Activated CD4-positive, alpha-beta T cell treated with anti-CD3 and anti-CD28 coated beads, Interleukin-2, amount 50 U/mL, for 4 hours (primary cell): ENCODE measurements at regions not wholly inside any gene's neighbourhood (a gene's known extent, or its start where the extent isn't known, plus 50 kb on each side); places are given as distances from the start of the nearest gene placed in this dataset.
"Not testable (repeated sequence)": the region's sequence is repeated elsewhere in the genome, so short reads cannot be mapped to it uniquely, and the experiment has no call there.

Experiments used
- DNase-seq, 2 experiments: peaks; one replicate each; pipeline ENCODE4 v3.0.0-alpha.2; 2020

DNA sequence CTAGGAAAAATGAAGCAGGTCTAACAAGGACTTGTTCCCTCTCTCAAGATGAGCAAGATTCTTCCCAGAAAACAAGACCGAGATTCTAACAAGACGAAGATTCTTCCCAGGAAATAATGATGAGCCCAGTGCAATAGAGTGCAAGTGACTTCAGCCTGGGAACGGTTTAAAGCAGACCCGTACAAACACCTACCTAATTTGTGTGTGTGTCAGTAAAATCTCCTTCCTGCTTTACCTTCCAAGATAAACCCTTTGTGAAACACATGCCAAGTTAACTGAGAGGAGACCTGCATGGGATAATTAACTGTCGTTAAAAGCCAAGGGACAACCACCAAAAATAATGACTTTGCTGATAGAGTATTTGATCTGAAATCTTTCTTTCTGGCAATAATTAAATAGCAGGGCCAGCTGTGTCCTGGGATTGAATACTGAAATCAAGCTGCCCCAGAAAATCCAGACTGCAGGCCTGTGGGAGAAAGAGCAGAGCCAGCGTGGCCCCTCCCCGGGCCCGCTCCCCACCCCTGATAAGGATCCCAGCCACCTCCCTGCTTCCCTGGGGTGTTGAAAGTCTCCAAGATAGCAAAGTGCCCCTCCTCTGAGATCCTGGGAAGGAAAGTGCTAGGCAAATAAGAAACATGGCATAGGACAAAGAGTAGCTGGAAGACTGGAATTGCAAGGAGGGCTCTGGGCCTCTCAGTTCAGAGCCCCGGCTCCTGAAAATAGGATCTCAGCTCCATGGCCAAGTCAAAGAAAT, 145.5 kb downstream of the CYP26B1 start:
- no peak for DNase-seq

DNA sequence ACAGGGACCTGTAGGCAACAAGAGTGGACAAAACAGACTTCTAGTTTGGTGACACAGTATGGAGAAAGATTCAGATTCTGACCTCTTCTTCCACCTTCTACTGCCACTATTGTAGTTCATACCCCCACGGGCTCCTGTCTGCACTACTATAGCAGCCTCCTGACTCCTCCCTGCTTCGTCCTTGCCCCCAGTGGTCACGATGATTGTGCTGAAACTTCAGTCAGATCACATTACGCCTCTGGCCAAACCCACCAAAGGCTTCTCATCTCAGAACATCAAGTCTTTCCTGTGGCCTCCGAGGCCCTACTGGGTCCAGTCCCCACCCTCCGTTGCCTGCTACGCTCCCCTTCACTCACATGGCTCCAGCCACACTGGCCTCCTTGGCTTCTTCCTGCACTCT, 147.6 kb downstream of the CYP26B1 start:
- no peak for DNase-seq

DNA sequence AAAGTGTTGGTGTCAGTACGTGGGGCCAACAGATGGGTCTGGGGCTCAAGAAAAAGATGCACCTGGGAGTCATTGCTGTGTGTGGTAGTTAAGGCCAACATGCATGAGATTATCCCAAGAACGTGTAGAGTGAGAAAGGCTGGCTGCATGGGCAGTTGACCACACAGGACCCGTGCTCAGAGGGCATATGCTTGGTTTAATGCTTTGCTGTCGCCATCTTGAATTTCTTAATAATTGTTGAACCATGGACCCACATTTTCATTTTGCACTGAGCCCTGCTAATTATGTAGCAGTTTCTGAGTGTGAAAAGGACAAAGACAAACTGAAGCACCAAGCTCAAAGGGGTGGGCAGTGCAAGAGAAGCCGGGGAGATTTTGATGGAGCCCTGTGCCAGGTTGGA, 148.1 kb downstream of the CYP26B1 start:
- DNase-seq, result no peak

DNA sequence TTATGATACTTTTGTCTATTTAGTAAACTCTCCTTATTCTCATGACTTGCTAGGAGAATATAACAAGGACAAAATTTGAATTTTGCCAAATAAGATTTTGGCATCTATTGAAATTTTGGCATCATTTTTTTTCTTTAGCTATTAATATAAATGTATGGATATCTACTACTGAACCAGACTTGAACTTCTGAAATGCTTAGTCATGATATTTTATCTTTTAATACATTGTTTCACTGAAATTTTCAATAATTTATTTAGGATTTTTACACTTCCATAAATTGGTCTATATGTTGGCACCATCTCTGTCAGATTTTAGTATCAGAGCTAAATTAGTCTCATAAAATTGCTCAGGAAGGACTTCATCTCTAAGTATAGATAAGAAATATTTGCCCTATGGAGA, 149.8 kb downstream of the CYP26B1 start:
- no peak for DNase-seq

DNA sequence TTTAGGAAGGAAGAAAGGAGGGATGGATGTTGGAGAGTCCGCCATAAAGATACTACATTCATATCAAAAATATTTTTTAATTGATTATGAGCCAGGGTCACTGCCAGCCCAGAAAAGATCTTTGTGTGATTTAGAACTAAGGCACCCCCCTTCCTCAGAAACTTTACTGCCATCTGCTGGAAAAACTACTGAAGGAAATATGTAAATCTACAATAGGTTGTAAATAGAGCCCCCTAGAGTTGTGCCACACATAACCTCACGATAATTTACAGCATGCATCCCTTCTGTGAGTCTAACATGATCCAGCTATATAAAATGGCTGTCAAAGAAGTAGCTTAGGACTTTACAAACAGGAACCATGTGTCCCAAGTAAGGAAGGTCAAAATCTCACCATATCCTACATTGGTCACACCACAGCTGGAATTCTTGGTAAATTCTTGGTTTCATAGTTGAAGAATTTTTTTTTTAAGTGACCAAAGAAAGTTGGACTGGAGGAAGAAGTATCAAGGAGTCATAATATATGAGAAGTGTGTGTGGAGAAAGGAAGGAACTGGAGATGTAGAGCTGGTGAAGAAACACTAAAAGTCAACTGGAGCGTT, 152.5 kb downstream of the CYP26B1 start:
- DNase-seq, result no peak

DNA sequence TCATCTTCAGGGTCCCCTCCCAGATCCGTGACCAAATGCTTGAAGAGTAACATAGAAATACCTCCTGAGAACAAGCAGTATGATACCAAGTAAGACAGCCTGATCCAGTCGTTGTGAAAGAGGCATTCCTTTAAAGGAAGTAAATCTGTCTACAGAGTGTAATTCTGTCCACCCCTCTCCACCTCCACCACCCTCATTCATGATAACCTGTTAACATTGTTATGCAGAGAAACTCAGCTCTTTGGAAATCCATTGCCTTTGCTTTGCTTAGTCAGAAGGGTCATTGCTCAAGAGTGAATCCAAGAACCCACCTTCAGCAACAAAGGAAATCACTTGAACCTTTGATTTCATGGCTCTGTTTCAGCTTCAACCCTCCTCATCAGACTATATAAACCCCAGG, 155.6 kb downstream of the CYP26B1 start:
- DNase-seq, result no peak

DNA sequence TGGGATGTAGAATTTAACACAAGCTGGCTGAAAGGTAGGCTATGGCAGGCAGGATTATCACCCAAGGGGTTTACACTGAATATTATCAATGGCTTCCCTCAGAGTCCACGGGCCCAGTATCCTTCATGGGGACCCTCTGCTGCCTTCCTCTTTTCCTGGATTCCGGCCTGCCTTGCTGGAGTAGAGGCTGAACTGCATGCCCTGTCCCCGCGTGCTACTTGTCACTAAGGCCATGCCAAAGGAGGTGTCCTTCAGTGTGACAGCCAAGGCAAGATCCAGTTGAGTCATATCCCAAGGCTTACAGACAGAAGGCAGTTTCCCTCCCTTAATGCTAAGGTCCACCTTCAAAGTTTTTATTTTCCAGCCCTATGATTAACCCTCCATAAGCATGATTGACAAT, 156.3 kb downstream of the CYP26B1 start:
- DNase-seq, result no peak

DNA sequence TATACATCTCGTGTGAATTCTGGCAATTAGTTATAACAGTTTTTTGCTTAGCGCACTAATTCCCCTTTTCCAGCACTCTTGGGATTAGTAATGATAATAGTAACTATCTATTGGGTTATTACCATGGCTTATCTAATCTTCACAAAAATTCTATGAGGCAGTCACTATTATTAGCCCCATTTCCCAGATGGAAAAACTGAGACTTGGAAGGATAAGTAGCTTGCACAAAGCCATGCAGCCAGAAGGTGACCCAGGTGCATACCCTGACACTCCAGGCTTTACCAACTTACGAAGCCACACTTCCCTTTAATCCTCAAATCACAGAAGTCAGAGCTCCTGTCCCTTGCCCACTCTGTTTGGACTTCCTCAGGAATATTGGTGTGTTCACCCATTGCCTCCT, 156.8 kb downstream of the CYP26B1 start:
- DNase-seq, result no peak

DNA sequence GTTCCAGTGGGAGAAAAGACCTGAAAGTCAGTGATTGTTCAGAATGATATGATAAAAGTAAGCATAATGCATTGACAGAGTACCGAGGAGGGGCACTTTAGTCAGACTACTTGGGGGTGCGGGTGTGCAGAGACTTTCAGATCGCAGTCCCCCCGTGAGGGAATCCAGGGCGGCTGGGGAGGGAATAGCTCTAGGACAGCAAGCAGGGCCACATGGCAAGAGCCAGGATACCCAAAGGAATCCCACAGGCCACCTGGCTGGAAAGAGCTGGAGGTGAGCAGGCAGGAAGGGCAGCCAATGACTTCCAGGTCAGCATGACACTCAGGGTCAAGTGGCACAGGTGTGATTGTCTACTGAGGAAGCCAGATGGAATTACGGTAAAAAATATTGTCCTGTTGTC, 157.5 kb downstream of the CYP26B1 start:
- no peak for DNase-seq

DNA sequence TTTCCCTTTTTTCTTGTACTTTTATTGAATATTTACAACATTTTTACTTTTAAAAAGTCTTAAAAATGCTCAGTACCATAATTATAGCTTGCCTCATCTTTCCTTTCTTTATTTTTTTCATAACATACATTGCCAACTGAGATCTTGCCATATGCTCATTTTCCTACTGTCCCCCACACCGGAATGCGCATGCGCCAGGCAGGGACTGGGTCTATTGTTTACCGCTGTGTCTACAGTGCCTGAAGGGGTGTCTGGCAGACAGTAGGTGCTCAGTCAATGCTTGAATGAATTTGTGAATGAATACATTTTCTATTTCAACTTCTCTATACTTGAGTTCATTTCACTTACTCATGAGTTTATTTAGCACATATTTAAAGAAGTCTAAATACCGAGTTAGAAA, 158.0 kb downstream of the CYP26B1 start:
- no peak for DNase-seq

DNA sequence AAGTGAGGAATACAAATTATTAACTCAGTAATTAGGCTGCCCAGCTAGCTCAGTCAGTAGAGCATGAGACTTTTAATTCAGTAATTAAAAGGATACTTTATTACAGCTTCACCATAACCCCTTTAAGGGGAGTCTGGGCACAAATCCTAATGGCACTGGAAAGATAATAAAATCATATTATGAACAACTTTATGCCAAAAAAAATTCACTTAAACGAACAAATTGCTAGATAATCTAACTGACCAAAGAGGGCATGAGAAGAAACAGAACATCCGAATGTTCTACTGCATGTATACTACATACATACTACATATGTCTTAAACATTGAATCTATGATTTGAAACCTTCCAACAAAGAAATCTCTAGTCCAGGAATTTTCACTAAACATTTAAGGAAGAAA, 159.5 kb downstream of the CYP26B1 start:
- no peak for DNase-seq

DNA sequence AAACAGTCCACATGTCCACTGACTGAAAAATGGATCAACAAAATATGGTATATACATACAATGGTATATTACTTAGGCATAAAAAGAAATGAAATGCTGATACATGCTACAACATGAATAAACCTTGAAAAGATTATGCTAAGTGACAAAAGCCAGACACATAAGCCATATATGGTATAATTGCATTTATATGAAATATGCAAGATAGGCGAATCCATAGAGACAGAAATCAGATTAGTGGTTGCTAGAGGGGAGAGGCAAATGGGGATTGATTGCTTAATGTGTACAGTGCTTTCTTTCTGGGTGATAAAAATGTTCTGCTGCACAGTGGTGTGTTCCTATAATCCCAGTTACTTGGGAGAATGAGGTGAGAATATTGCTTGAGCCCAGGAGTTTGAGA, 171.0 kb downstream of the CYP26B1 start:
- no peak for DNase-seq

DNA sequence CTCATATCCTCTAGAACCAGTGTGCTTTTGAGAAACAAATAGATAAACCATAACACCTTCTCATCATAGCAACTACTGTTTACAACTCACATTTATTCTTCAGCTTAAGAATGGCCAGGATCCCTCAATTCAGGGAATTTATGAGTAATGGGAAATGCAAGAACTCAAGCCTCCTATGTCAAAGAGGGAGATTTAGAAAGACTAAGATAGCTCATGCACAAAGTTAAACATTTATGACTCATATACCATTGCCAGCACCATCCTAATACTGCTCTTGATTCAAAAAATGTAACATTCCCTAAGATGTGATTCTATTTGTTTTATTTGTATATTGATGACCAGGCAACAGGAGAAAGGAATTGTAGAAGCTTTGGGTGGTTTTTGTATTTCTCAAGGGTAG, 172.8 kb downstream of the CYP26B1 start:
- DNase-seq, result no peak

DNA sequence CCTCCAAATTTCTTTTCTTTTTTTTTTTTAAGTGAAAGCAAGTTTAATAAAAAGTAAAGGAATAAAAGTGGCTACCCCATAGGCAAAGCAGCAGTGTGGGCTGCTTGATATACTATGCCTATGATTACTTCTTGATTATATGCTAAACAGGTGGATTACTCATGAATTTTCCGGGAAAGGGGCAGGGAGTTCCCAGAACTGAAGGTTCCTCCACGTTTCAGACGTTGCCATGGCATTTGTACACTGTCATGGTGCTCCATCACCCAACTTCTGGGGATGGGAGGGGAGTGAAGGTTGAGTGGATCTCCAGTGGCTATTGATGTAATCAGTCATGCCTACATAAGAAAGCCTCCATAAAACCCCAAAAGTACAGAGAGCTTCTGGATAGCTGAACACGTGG, 176.2 kb downstream of the CYP26B1 start:
- no peak for DNase-seq

DNA sequence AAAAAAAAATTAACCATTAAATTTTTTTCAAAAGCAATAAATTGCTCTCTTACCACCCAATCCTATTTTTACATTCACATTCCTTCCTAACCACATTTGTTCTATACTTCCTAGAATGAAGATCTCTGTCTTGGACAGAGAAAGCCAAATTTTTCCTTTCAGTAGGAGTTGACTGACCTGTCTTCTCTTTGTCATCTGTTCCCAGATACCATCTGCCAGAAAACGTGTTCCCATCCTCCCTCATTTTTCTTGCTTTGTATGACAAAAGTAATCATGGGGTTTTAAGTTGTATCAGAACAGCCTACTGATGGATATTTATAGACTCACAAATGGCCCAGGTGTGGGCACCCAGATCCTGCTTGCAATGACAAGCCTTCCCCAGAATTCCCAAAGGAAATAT, 182.1 kb downstream of the CYP26B1 start:
- no peak for DNase-seq

DNA sequence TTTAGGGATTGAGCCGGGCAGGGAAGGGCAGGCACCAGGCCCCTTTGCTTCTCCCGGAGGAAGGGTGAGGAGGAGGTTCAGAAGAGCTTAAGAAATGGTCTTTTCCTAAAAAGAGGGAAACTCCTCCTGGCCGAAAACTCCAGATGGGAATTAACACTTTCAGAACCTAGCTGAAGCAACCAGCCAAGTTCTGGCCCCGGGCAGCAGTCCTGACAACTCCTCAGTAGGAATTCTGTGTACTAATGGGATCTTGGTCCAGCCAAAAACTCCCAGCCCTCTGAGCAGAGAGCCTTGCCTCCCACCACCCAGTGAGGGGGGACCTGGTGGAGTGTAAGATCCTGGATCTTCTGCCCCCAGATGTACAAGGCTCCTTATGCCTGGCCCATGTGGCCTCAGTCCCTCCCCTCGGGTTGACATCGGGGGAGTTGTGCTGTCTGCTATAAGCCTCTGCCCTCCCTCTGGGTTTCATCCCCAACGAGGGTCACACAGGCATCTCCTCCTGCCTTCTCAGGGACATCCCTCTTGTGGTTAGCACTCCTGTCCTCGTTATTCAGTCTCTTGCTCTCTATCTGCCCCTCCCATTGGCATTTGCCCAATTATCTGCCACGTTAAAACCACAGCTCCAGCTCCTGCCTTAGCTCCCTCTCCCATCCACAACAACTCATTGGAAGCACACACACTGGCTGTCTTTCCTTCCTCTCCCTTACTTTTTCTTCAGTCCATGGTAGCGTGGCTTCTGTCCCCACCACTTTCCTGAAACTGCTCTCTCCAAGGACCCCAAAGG, 184.6 kb downstream of the CYP26B1 start:
- no peak for DNase-seq

DNA sequence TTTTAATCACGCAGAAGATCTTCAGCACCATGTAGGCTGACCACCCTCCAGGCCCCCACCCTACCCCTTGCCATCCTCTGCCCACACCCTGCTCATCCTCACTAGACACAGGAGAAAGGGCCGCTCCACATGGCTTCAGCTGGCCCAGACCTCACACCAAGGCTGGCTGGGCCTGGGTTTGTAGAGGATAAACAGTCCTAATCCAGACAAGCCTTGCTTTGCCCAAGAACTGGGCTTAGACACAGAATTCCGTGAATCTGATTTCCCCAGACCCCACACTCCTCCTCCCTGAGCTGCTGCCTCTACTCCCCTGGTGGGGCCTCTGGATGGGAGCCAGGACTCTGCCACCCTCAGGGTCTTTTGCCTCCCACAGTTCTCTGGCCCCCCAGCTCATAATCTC, 185.3 kb downstream of the CYP26B1 start:
- DNase-seq, result no peak

DNA sequence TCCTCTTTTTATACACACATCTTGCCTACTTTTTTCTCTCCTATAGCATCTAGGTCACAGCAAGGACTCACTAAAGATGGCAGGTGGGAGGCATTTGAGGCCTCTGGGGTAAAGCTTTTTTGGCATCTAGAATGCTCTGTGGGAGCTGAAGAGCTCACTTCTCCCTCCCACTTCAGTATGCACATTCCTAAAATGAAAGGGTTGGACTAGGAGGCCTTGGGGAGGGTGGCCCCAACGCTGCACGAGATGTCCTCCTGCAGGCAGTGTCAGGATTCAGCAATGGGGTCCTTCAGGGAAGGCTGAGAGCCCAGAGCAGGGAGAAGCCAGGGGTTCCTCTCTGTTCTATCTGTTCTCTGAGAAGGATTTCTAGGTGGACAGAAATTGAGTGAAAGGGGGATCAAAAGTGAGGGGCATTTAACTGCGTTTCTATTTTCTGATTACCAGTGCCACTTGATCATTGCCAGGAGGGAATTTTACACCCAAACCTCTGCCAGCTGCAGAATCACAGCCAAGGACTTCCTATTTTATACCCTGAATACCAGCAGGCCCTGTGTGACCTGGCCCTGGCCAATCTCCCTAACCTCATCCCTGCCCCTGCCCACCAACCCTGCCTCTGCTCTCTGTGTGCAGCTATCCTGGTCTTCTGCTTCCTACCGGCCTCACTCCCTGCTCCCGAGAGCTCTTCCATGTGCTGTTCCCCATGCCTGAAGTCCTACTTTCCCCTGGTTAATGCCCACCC, 186.2 kb downstream of the CYP26B1 start:
- no peak for DNase-seq

DNA sequence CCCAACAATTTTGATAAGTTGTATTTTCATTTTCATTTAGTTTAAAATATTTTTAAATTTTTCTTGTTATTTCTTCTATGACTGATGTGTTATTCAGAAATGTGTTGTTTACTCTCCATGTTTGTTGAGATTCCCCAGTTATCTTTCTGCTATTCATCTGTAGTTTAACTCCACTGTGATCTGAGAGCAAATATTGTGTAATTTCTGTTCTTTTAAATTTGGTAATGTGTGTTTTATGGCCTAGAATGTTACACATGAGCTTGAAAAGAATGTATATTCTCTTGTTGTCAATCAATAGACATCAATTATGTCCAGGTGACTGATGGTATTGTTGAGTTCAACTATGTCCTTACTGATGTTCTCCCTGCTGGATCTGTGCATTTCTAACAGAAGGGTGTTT, 188.2 kb downstream of the CYP26B1 start:
- no peak for DNase-seq

DNA sequence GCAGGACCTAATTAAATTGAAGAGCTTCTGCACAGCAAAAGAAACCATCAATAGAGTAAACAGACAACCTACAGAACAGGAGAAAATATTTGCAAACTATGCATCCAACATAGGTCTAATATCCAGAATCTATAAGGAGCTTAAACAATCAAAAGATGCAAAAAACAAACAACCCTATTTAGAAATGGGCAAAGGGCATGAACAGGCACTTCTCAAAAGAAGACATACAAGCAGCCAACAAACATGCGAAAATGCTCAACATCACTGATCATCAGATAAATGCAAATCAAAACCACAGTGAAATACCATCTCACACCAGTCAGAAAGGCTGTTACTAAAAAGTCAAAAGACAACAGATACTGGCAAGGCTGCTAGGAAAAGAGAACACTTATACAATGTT, 189.2 kb downstream of the CYP26B1 start:
- not testable (repeated sequence) for DNase-seq

DNA sequence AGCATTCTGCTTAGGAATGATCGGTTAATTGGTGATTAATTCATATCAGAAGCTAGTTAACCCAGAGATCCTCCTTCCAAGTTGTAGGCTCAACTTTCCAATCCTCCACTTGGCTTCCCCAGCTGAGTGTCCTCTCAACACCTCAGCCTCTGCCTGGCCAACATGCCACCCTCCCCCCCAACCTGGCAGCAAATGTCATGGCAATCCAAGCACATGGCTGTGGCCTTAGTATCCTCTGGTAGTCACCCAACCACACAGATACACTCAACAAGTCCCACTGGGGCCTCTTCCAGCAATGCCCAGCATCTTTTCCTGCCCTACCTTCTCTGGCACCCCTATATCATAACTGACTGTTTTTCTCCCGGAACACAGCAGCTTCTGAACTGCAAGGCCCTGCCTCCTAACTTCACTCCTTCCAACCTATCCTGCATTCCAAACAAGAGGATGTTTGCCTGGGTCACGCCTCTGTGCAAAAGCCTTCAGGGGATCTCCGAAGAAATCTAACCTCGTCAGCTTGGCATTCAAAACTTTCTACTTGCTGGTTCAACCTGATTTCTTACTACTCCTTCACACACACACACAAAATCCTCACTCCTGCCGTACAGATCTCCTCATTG, 195.0 kb downstream of the CYP26B1 start:
- no peak for DNase-seq

DNA sequence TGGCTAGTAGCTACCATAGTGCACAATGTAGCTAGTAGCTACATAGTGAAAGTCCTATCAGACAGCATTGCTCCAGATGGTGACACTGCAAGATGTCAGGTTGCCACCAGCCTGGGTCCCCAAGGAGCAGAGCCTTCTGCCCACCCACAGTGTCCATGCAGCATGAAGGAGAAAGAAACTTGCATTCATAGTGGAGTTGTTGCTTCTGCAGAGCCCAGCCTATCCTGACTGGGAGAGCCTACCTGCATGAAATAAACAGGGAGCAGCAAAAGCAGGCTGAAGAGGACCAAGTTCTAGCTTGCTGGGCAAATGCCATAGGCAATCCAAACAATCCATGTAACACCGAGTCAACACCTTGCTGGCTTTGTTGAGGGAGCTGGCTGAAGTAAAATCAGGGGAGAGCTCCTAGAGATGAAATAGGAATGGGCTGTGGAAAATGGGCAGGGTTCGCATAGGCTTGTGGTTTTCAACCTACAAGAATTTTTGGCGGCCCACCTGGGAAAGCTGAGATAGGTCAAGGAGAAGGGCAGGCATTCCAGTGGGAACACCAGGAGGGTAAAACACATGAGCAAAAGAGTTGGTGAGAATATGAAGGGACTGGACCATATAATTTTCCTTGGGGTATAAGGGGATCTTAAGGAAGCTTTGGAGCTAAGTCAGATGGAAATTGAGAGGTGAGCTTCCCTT, 195.8 kb downstream of the CYP26B1 start:
- DNase-seq, result no peak
